Hepatic stellate cell (primary cell): ENCODE measurements at regions not wholly inside any gene's neighbourhood (a gene's known extent, or its start where the extent isn't known, plus 50 kb on each side); places are given as distances from the start of the nearest gene placed in this dataset.
"Not testable (repeated sequence)": the region's sequence is repeated elsewhere in the genome, so short reads cannot be mapped to it uniquely, and the experiment has no call there.

Experiments
- DNase-seq: peaks from one replicate; pipeline ENCODE4 v3.0.0; 2011; ENCODE audit warnings: low spot score

DNA sequence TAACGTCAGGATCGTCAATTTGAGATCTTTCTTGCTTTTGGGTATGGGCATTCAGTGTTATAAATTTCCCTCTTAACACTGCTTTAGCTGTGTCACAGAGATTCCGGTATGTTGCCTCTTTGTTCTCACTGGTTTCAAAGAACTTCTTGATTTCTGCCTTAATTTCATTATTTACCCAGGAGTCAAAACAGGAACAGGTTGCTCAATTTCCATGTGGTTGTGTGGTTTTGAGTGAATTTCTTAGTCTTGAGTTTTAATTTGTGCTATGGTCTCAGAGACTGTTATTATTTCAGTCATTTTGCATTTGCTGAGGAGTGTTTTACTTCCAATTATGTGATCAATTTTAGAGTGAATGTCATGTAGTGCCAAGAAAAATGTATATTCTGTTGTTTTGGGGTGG lies 153.1 kb downstream of the PCDH17 start:
- no peak for DNase-seq

- no peak for DNase-seq
Measured at GRCh38 chr13:57787058-57787791, 155.7 kb downstream of the PCDH17 start.

GRCh38 chr13:57799624-57800023 lies 168.1 kb downstream of the PCDH17 start:
- DNase-seq = no peak

DNA sequence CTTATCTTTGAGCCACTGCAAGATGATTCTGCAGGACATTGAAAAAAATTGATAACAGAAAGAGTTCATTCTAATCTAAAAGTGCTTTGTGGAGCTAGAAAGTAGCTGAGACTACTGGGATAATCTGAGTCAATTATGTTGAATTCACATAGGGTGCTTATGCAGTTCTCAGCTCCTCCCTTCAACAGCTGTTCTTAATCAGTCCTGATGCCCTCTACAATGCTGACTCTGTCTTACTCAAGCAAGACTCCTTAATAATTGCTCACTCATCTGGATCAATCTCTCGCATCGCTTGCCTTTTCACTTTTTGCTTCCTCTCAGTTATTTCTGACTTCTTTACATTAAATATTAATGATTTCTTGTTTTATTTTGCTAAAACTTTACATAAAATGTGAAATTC lies 182.1 kb downstream of the PCDH17 start:
- DNase-seq = no peak

DNA sequence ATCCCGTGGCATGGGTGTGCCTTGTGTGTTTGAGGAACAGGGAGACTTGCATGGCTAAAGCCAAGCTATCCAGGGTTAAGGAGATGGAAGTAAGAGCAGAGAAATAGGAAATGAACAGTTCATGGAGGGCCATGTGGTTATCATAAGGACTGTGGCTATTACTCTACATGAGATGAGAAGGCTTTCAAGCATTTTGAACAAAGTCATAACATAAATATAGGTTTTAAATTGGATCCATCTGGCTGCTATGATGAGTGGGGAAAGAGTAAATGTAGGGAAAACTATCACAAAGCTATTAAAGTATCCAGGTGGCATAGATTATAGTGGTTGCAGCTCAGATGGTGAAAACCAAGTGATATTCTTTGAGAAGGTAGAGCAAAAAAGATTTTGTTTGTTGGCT lies 184.1 kb downstream of the PCDH17 start:
- no peak for DNase-seq

- DNase-seq = no peak
Measured at GRCh38 chr13:57820924-57821323, 189.4 kb downstream of the PCDH17 start.

GRCh38 chr13:57823704-57824103 lies 192.2 kb downstream of the PCDH17 start:
- DNase-seq = no peak

DNA sequence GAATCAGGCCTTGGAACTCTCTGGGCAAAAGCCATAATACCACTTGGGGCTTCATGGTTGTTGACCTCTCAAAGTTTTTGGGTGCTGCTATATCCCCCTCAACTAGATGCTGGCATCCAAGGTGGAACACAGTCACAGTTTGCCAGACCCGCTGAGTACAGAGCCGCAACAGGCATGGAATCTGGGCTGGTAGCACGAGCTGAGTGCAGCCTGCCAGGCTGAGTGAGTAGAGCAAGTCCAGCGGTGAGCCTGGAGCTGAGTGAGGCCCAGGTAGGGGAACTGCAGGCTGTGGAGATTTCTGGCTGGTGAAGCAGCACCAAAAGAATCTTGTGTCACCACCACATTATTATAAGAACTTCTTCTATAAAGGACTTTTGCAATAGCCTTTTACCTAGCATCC lies 192.6 kb downstream of the PCDH17 start:
- no peak for DNase-seq

DNA sequence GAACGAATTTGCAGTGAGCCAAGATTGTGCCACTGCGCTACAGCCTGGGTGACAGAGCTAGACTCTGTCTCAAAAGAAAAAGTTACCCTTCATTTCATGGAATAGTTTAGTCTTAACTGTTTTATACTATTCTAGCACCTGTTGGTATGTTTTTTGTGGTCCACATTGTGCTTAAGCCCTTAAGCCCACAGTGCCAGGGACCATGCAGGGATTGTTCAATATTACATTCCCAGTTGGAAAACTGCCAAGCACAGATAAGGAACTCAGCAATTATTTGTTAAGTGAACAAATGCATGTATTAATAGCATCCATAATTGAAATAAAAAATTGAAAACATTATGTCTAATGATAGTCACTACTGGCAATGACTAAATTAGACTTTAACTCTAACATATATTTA lies 193.5 kb downstream of the PCDH17 start:
- no peak for DNase-seq

DNA sequence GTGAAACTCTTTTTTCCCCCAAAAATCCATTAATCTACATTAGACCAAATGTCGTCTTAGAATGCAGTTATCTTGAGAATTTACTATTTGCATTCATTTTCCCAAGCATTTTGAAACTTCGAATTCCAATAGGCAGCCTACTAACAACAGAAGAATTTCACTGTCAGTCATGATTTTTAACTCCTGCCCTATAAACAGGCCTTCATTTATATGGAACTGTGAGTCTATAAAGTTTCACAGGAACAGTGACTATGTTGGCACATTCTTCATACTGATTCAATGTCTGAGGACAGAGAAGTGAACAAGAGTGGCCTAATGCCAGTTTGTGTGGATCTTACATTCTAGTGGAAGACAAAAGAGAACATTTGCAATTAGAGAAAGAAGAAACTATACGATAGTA lies 198.0 kb downstream of the PCDH17 start:
- no peak for DNase-seq

GRCh38 chr13:57832187-57832586 lies 200.6 kb downstream of the PCDH17 start:
- DNase-seq = no peak

DNA sequence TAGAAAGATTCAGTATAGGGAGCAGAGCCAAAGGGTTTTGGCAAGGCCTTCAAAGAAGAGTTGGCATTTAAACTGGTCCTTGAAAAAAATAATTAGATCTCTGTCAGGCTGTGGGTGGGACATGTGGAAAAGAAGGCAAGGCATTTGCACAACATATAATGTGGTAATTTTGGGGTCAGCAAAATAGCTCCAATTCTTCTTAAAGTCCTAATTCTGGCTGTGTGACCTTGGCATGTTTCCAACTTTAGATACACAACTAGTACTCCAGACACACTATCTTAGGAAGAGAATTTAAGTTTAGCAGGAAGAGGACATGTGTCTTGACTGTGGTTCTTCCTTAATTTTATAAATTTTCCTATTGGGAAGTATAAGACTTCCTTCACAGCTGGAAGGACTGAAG lies 206.3 kb downstream of the PCDH17 start:
- DNase-seq = no peak

- no peak for DNase-seq
Measured at GRCh38 chr13:57843521-57843920, 212.0 kb downstream of the PCDH17 start.

- no peak for DNase-seq
Measured at GRCh38 chr13:57846600-57847173, 215.1 kb downstream of the PCDH17 start.

DNA sequence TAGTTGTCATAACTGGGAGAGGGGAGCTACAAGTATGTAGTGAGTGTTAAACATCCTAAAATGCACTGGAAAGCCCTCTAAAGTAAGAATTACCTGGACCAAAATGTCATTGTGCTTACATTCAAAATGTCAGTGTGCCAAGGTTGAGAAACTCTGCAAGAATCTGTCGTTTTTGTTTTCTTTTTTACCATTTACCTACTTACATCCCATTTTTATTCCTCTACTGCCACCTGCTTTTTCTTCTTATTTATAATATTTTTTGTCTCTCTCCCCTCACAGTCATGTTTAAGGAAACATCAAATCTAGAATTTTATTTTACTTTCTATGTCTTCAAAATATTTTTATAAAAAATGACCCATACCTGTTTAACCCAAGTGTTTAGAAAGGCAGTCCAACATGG lies 226.4 kb downstream of the PCDH17 start:
- DNase-seq = no peak

DNA sequence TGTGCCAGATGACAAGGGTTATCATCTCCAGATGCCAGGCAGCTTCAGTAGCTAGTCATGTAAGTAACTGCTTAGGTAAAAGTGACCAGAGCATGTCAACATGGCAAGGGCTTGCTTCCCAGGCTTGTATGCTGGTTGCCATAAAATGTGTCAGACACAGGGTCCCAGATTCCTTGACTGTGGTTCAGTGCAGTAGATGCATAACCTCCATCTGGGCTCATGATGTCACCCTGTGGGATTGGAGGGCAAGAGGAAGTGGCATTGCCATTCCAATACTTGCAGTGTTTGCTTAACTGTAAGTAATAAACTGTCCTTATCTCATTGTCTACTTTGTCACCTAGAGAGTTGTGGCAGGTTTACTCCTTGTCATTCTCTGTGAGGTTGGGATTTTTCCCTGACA lies 226.8 kb downstream of the PCDH17 start:
- no peak for DNase-seq

DNA sequence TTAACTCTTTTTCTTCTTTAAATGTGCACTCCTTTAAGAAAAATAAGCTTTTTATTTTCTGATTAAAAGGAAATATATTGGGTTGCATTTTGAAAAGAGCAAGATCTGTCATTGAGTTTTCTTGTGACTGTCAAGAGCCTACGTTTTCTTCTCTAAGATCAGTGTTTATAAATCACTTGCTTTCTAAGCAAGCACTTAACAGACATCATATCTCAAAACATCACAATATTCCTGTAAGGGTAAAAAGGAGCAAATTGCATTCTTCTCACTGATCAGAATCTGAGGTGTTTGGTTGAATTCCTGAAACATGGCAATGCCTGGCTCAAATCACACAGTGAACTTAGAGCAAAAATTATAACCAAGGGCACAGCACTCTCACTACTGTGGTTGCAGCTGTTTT lies 231.3 kb downstream of the PCDH17 start:
- no peak for DNase-seq

GRCh38 chr13:57865600-57866294 lies 234.2 kb downstream of the PCDH17 start:
- DNase-seq = no peak

- no peak for DNase-seq
Measured at GRCh38 chr13:57874530-57874929, 243.0 kb downstream of the PCDH17 start.

DNA sequence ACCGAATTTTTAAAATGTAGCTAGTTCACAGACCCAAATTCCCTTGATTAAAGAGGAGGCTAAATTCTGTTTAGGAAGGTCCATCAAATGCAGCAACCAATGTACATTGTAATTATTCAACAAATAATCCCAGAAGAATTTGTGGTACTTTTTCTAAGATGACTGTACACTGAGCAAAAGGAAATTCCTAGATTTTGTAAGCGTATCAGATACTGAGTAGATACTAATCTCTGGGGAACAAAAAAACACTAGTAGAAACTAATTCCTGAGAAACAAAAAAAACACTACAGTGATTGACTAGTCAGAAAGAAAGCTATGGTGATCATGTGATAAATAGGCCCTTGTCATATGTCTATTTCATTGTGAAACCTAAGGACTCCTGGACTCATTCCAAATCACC lies 246.1 kb downstream of the PCDH17 start:
- DNase-seq = no peak

- no peak for DNase-seq
Measured at GRCh38 chr13:57878291-57878690, 246.7 kb downstream of the PCDH17 start.

DNA sequence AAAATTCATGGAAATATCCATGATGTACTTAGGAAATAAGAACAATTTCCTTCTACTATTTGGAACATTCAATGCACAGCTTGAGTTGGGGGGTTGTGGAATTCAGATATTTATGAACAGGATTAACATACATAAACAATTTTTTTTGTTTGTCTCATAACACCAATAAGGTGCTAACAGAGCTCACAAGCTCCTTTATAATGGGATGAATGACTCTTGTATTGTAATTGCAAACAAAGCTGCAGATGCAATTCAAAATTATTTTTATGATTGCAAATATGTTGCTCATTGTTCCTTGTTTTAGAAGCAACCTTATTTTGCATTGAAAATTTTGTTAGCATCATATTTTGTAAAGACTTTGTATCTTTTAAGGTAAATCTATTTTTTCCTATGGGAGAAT lies 265.7 kb downstream of the PCDH17 start:
- no peak for DNase-seq

DNA sequence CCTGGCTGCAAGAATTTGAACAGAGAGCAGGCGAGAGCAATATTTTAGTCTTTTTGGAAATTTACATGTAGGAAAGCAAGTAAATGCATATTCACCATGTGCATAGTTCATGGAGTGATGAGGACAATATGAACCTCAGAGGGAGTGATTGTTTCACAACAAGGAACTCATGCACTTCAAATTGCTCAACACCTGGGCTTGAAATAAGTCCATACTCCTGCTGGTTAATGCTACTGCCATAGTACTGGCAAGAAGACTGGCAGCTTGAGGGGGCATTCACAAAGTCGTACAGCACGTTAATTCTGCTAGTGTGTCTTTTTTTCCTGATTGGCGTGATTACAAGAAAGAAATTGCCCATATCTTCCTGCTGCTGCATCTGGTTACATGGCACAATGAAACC lies 267.6 kb downstream of the PCDH17 start:
- DNase-seq = no peak

DNA sequence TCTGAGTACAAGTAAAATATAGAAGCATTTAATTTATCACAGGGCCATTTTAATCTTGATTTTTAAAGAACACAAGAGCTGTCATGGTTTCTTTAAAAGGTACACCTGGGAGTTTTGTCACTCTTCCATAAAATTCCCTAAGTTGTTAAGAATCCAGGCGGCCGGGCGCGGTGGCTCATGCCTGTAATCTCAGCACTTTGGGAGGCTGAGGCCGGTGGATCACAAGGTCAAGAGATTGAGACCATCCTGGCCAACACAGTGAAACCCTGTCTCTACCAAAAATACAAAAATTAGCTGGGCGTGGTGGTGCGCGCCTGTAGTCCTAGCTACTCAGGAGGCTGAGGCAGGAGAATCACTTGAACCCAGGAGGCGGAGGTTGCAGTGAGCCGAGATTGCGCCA lies 278.3 kb downstream of the PCDH17 start:
- not testable (repeated sequence) for DNase-seq
